Breast epithelium (tissue), 3 donors: ENCODE measurements at regions not wholly inside any gene's neighbourhood (a gene's known extent, or its start where the extent isn't known, plus 50 kb on each side); places are given as distances from the start of the nearest gene placed in this dataset.

ENCODE experiments used
- CTCF ChIP-seq, 3 donors: fragments of 450-650 bp; IDR thresholded peaks; one replicate each; pipeline ENCODE4 v1.5.1; 2016 to 2017; ENCODE audit warnings: antibody characterized with exemption in 3 of 3, mild to moderate bottlenecking in 3 of 3, moderate library complexity in 3 of 3
- POLR2A ChIP-seq: fragments of 450-650 bp; IDR thresholded peaks from one replicate; pipeline ENCODE4 v1.6.1; 2016; ENCODE audit warnings: antibody characterized with exemption, mild to moderate bottlenecking, moderate library complexity
- POLR2AphosphoS5 ChIP-seq, 3 donors: sonication (generic); formaldehyde crosslinking; IDR thresholded peaks; one replicate each; pipeline ENCODE4 v1.6.1; 2017; ENCODE audit warnings: antibody characterized with exemption in 3 of 3

- no peak for TF ChIP-seq CTCF (IDR thresholded peaks at IDR 0.05)
- TF ChIP-seq POLR2AphosphoS5 (IDR thresholded peaks at IDR 0.05): no peak
- TF ChIP-seq POLR2A: no peak
Observed at GRCh38 chr13:97573011-97573410, 139.0 kb downstream of the RAP2A start.
